ENCODE measurements at regions not wholly inside any gene's neighbourhood (a gene's known extent, or its start where the extent isn't known, plus 50 kb on each side); places are given as distances from the start of the nearest gene placed in this dataset.

DNA sequence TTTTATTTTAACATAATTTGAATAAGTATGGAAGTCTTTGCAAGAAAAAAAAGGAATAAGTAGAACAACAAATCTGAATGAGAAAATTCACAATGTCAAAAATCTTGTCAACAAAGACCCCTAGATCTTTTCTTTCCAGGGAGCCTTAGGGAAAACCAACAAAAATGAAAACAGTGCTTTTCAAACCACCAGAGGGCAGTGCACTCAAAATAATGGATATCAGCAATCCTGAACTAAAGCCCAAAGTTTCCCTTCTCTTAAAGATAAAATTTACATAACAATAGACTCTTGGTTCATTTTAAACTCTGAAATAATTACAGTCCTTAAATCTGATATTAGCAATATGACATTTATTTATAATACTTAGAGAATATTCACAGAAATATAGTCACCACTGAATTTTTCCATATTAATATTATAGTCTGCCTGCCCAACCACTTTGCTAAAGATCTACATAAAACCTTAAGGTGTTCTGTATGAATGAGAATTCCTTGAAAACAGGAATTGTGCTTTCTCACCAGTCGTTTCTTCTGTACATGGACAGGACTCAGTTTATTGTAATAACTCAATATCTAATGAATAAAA lies 105.3 kb upstream of the BMP5 start:
- TF ChIP-seq PATZ1 (CRISPR knock-in tag; IDR thresholded peaks at IDR 0.05; ENCODE audit: borderline replicate concordance) (no peak), RARB (CRISPR knock-in tag; IDR thresholded peaks at IDR 0.05) (no peak), CREB5 (CRISPR knock-in tag; IDR thresholded peaks at IDR 0.05; ENCODE audit: low read depth) (no peak), ARNTL (CRISPR knock-in tag; IDR thresholded peaks at IDR 0.05; ENCODE audit: borderline replicate concordance, low read depth) (no peak), ZFP3 (CRISPR knock-in tag; IDR thresholded peaks at IDR 0.05) (no peak), OSR1 (CRISPR knock-in tag; IDR thresholded peaks at IDR 0.05) (no peak), ISL1 (CRISPR knock-in tag; IDR thresholded peaks at IDR 0.05) (no peak), ZNF565 (CRISPR knock-in tag; conservative IDR thresholded peaks at IDR 0.05; ENCODE audit: low read depth) (no peak), ZFP30 (CRISPR knock-in tag; IDR thresholded peaks at IDR 0.05) (no peak), GLIS3 (CRISPR knock-in tag; IDR thresholded peaks at IDR 0.05) (no peak), ZC3H10 (CRISPR knock-in tag; IDR thresholded peaks at IDR 0.05) (no peak), POU6F1 (CRISPR knock-in tag; IDR thresholded peaks at IDR 0.05; ENCODE audit: borderline replicate concordance, low read depth) (no peak)
- TF ChIP-seq, protein P1, sequence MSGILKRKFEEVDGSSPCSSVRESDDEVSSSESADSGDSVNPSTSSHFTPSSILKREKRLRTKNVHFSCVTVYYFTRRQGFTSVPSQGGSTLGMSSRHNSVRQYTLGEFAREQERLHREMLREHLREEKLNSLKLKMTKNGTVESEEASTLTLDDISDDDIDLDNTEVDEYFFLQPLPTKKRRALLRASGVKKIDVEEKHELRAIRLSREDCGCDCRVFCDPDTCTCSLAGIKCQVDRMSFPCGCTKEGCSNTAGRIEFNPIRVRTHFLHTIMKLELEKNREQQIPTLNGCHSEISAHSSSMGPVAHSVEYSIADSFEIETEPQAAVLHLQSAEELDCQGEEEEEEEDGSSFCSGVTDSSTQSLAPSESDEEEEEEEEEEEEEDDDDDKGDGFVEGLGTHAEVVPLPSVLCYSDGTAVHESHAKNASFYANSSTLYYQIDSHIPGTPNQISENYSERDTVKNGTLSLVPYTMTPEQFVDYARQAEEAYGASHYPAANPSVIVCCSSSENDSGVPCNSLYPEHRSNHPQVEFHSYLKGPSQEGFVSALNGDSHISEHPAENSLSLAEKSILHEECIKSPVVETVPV (CRISPR knock-in tag; IDR thresholded peaks at IDR 0.05): no peak
- TF ChIP-seq, protein P2, sequence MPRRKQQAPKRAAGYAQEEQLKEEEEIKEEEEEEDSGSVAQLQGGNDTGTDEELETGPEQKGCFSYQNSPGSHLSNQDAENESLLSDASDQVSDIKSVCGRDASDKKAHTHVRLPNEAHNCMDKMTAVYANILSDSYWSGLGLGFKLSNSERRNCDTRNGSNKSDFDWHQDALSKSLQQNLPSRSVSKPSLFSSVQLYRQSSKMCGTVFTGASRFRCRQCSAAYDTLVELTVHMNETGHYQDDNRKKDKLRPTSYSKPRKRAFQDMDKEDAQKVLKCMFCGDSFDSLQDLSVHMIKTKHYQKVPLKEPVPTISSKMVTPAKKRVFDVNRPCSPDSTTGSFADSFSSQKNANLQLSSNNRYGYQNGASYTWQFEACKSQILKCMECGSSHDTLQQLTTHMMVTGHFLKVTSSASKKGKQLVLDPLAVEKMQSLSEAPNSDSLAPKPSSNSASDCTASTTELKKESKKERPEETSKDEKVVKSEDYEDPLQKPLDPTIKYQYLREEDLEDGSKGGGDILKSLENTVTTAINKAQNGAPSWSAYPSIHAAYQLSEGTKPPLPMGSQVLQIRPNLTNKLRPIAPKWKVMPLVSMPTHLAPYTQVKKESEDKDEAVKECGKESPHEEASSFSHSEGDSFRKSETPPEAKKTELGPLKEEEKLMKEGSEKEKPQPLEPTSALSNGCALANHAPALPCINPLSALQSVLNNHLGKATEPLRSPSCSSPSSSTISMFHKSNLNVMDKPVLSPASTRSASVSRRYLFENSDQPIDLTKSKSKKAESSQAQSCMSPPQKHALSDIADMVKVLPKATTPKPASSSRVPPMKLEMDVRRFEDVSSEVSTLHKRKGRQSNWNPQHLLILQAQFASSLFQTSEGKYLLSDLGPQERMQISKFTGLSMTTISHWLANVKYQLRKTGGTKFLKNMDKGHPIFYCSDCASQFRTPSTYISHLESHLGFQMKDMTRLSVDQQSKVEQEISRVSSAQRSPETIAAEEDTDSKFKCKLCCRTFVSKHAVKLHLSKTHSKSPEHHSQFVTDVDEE (CRISPR knock-in tag; IDR thresholded peaks at IDR 0.05): no peak

Data from SK-N-SH treated with all-trans-retinoic acid at 6 μM for 48 hours (cell line).